ENCODE measurements at regions not wholly inside any gene's neighbourhood (a gene's known extent, or its start where the extent isn't known, plus 50 kb on each side); places are given as distances from the start of the nearest gene placed in this dataset.
"Not testable (repeated sequence)": the region's sequence is repeated elsewhere in the genome, so short reads cannot be mapped to it uniquely, and the experiment has no call there.

DNA sequence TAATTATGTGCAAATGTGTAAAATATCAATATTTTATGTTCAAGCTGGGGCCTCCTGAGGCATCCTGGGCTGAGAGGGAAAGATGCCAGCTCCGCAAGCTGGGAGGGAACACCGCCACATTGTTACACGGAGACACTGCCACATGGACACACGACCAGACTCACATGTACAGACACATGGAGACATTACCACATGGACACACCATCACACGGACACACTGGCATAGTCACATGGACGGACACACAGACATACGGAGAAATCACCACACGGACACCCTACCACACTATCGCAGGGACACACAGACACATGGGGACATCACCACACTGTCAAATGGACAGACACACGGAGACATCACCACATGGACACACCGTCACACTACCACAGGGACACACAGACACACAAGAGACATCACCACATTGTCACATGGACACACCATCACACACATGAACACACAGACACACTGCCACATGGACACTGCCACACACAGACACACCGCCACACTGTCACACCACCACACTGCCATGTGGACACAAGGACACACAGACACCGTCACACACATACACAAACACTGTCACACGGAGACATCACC, 117.6 kb downstream of the CCDC74A start:
- DNase-seq (ENCODE audit: insufficient read length, low spot score) (no peak), FAIRE-seq (no peak)
- no peak for TF ChIP-seq POLR2A (IDR thresholded peaks at IDR 0.05; ENCODE audit: low read depth, low read length)
- TF ChIP-seq PAX5 (IDR thresholded peaks at IDR 0.05; ENCODE audit: insufficient read depth, low read length, severe bottlenecking): no peak
- TF ChIP-seq SPI1 (IDR thresholded peaks at IDR 0.05; ENCODE audit: low read depth, low read length): no peak
- no peak for TF ChIP-seq POLR2AphosphoS5 (IDR thresholded peaks at IDR 0.05; ENCODE audit: low read depth, low read length)
- no peak for TF ChIP-seq POU2F2 (IDR thresholded peaks at IDR 0.05; ENCODE audit: low read depth, low read length)
- TF ChIP-seq TAF1 (IDR thresholded peaks at IDR 0.05; ENCODE audit: low read depth, low read length): no peak

DNA sequence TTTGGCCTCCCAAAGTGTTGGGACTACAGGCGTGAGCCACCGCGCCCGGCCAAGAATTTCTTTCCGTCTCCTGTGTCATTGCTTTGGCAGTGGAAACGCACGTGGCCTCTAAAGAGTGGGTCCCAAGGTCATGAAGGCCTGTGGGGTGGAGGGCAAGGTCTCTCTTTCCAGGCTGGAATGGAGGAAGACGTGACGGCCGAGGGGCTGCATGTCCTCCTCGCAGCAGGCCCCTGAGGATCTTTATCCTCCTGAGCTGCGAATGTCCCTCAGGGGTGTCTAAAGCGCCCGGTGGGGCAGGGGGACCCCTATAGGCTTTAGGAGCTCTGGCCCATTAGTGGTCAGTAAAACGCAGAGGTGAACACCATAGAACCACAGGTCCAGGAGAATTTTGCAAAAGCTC, 118.5 kb downstream of the CCDC74A start:
- not testable (repeated sequence) for DNase-seq (ENCODE audit: insufficient read length, low spot score); FAIRE-seq

GRCh38 chr2:131646669-131647297, 119.1 kb downstream of the CCDC74A start:
- no peak for TF ChIP-seq POLR2AphosphoS5 (IDR thresholded peaks at IDR 0.05; ENCODE audit: low read depth, low read length)
- no peak for TF ChIP-seq PAX5 (IDR thresholded peaks at IDR 0.05; ENCODE audit: insufficient read depth, low read length, severe bottlenecking)
- TF ChIP-seq POLR2A (IDR thresholded peaks at IDR 0.05; ENCODE audit: low read depth, low read length): no peak
- no peak for TF ChIP-seq POU2F2 (IDR thresholded peaks at IDR 0.05; ENCODE audit: low read depth, low read length)
- TF ChIP-seq TAF1 (IDR thresholded peaks at IDR 0.05; ENCODE audit: low read depth, low read length): no peak
- TF ChIP-seq SPI1 (IDR thresholded peaks at IDR 0.05; ENCODE audit: low read depth, low read length): no peak
- DNase-seq (ENCODE audit: insufficient read length, low spot score): no peak
- FAIRE-seq: no peak

DNA sequence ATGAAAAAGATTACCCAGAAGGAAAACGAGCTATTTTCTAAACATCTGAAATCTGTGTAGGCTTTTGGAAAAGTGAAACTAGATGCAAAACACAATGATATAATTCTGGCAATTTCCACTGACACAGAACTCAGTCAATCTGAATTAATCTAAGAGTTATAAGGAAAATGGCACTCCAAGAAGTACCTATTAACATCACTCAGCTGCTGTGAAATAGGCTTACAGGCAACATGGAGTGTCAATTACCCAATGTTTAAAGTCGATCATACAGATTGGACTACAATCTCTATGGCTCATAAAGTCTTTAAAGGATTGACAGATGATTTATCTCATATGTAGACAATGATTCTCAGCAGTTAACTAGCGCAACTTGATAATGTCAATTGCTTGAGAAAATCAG, 120.9 kb downstream of the CCDC74A start:
- not testable (repeated sequence) for FAIRE-seq; DNase-seq (ENCODE audit: insufficient read length, low spot score)

GRCh38 chr2:131652246-131652645, 124.6 kb downstream of the CCDC74A start:
- not testable (repeated sequence) for DNase-seq (ENCODE audit: insufficient read length, low spot score); FAIRE-seq

GRCh38 chr2:131654107-131654506, 126.4 kb downstream of the CCDC74A start:
- not testable (repeated sequence) for DNase-seq (ENCODE audit: insufficient read length, low spot score); FAIRE-seq

DNA sequence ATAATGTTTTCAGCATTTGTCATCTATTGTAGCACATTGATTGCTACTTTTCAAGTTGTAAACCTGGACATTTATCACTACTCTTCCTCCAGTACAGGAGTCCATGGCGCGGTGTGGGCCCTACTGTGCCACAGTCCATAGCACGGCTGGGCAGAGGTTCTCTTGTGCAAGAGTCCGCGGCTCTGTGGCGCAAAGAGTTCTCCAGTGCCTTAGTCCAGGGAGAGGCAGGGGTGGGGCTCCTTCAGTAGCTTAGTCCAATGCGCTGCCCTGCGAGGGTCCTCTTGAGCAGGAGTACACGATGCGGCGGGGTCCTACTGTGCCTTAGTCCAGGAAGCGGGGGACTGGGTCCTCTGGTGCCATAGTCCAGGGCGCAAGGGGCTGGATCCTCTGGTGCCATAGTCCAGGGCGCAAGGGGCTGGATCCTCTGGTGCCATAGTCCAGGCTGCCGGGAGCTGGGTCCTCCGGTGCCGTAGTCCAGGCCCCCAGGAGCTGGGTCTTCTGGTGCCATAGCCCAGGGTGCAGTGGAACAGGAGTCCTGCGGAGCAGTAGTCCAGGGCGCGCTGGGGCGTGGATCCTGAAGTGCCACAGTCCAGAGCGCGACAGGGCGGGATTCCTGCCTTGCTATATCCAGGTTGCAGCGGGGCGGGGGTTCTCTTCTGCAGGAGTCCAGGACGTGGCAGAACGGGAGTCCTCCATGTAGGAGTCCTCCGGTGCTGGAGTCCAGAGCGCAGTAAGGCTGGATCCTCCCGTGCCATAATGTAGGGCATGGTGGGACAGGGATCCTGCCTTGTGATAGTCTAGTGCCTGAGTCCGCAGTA, 129.3 kb downstream of the CCDC74A start:
- TF ChIP-seq SPI1 (IDR thresholded peaks at IDR 0.05; ENCODE audit: low read depth, low read length) (no peak), TAF1 (IDR thresholded peaks at IDR 0.05; ENCODE audit: low read depth, low read length) (no peak), PAX5 (IDR thresholded peaks at IDR 0.05; ENCODE audit: insufficient read depth, low read length, severe bottlenecking) (no peak), POU2F2 (IDR thresholded peaks at IDR 0.05; ENCODE audit: low read depth, low read length) (no peak), POLR2AphosphoS5 (IDR thresholded peaks at IDR 0.05; ENCODE audit: low read depth, low read length) (no peak), POLR2A (IDR thresholded peaks at IDR 0.05; ENCODE audit: low read depth, low read length) (no peak)
- FAIRE-seq: no peak
- DNase-seq (ENCODE audit: insufficient read length, low spot score): no peak

DNA sequence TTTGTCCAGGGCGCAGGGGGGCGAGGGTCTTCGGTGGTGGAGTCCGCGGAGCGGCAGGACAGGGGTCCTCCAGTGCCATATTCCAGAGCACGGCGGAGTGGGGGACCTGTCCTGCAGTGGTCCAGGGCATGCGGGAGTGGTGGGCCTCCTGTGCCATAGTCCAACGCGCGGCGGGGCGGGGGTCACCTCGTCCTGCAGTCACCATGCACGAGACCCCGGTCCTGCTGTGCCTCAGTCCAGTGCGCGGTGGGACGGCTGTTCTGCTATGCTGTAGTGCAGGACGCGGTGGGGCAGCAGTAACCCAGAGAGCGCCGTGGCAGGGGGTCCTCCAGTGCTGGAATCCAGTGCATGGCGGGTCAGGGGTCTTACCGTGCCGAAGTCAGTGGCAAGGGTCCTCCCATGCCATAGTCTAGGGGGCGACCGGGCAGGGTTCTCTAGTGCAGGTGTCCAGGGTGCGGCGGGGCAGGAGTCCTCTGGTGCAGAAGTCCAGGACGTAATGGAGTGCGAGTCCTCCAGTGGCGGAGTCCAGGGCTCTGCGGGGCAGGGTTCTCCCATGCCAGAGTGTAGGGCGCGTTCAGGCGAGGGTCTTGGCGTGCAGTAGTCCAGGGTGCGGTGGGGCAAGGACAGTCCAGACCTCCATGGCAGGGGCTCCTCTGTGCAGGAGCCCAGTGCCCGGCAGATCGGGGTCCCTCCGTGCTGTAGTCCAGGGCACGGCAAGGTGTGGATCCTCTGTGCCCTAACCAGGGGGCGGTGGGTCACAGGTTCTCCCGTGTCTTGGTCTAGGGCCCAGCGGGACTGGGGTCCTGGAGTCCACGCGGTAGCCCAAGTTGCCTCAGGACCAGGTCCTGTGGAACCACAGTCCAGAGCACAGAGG, 130.4 kb downstream of the CCDC74A start:
- FAIRE-seq (no peak), DNase-seq (ENCODE audit: insufficient read length, low spot score) (no peak)
- TF ChIP-seq PAX5 (IDR thresholded peaks at IDR 0.05; ENCODE audit: insufficient read depth, low read length, severe bottlenecking) (no peak), POLR2AphosphoS5 (IDR thresholded peaks at IDR 0.05; ENCODE audit: low read depth, low read length) (no peak), POU2F2 (IDR thresholded peaks at IDR 0.05; ENCODE audit: low read depth, low read length) (no peak), POLR2A (IDR thresholded peaks at IDR 0.05; ENCODE audit: low read depth, low read length) (no peak), TAF1 (IDR thresholded peaks at IDR 0.05; ENCODE audit: low read depth, low read length) (no peak), SPI1 (IDR thresholded peaks at IDR 0.05; ENCODE audit: low read depth, low read length) (no peak)

DNA sequence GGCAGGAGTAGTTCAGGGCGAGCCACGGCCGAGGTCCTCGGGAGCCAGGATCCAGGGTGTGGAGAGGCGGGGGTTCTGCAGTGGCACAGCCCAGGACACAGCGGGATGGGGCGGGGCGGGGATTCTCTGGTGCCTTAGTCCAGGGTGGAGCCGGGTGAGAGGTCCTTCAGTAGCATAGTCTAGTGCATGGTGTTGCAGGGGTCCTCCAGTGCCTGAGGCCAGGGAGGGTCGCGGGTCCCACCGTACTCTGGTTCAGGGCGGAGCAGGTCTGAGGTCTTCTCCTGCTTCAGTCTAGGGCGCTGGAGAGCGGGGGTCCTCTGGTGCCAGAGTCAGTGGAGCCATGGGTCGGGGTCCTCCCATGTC, 131.1 kb downstream of the CCDC74A start:
- no peak for FAIRE-seq
- TF ChIP-seq SPI1 (IDR thresholded peaks at IDR 0.05; ENCODE audit: low read depth, low read length) (no peak), POLR2AphosphoS5 (IDR thresholded peaks at IDR 0.05; ENCODE audit: low read depth, low read length) (no peak), TAF1 (IDR thresholded peaks at IDR 0.05; ENCODE audit: low read depth, low read length) (no peak), POU2F2 (IDR thresholded peaks at IDR 0.05; ENCODE audit: low read depth, low read length) (no peak), POLR2A (IDR thresholded peaks at IDR 0.05; ENCODE audit: low read depth, low read length) (no peak), PAX5 (IDR thresholded peaks at IDR 0.05; ENCODE audit: insufficient read depth, low read length, severe bottlenecking) (no peak)
- DNase-seq (ENCODE audit: insufficient read length, low spot score): no peak

DNA sequence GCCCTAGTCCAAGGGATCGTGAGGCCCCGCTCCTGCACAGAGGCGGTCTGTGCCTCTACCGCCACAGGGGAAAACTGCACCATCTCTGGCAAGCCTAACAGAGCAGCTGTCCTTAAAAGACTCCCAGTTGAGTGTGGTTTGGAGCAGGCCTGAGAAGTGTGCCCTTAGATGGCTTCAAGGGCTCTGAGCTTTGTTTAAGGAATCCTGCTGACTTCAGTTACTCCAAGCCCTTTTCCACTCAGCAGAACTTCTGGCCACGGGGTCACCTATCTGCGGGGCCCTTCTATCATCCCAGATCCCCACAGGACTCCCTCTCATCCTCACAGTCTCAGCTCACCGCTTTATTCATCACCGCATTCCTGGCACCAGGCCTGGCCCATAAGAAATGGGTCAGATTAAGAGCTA, 131.5 kb downstream of the CCDC74A start:
- no peak for DNase-seq (ENCODE audit: insufficient read length, low spot score)
- TF ChIP-seq POU2F2 (IDR thresholded peaks at IDR 0.05; ENCODE audit: low read depth, low read length) (no peak), TAF1 (IDR thresholded peaks at IDR 0.05; ENCODE audit: low read depth, low read length) (no peak)
- FAIRE-seq: no peak
